Fibroblast of lung (primary cell): ENCODE measurements at regions not wholly inside any gene's neighbourhood (a gene's known extent, or its start where the extent isn't known, plus 50 kb on each side); places are given as distances from the start of the nearest gene placed in this dataset.

ENCODE experiments used
- CTCF ChIP-seq, 2 donors: IDR thresholded peaks in 1 of 2; conservative IDR thresholded peaks in 1 of 2; 1 replicate in 1 of 2; 2 replicates in 1 of 2; pipeline ENCODE4 v1.5.1; 2011 to 2012; ENCODE audit warnings: low read length in 2 of 2, control low read depth in 1 of 2, inconsistent platforms in 1 of 2, low read depth in 1 of 2, mild to moderate bottlenecking in 1 of 2
- EZH2 ChIP-seq: IDR thresholded peaks from 2 replicates; pipeline ENCODE4 v1.5.1; 2012; ENCODE audit warnings: low read length, control low read depth, mild to moderate bottlenecking; ENCODE audit errors: missing control alignments

DNA sequence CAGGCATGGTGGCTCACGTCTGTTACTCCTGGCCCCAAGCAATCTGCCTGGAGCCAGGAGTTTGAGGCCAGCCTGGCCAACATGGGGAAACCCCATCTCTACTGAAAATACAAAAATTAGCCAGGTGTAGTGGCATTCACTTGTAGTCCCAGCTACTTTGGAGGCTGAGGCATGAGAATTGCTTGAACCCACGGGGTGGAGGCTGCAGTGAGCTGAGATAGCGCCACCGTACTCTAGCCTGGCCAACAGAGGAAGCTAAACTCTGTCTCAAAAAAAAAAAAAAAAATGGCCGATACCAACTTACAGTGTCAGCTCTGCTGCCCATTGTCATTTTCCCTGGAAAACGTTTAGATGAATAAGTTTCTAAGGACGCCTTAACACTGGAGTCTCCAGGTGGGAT, 489.9 kb downstream of the TFAP2A start:
- no peak for TF ChIP-seq CTCF (conservative IDR thresholded peaks at IDR 0.05 in 1 of 2, IDR thresholded peaks at IDR 0.05 in 1 of 2; ENCODE audit: low read depth in 1 of 2, low read length in 2 of 2)
- TF ChIP-seq EZH2 = no peak
